A673 (cell line): ENCODE measurements at regions not wholly inside any gene's neighbourhood (a gene's known extent, or its start where the extent isn't known, plus 50 kb on each side); places are given as distances from the start of the nearest gene placed in this dataset.

ENCODE experiments used
- BruUV-seq: library from RNA; stranded (reverse); fragments of 400-500 nt; replicated peaks from 2 replicates; lab custom pipeline; 2021; lab: Mats Ljungman, UMichigan
- CTCF ChIA-PET: fragments of 300-600 bp; sonication (Branson Sonifier 250); formaldehyde crosslinking; loops from one replicate; lab custom pipeline; 2022; ENCODE audit warnings: antibody characterized with exemption; lab: Charles Lee
- POLR2A ChIA-PET: fragments of 300-600 bp; sonication (Branson Sonifier 250); formaldehyde crosslinking; loops from one replicate; lab custom pipeline; 2022; ENCODE audit warnings: antibody characterized with exemption; ENCODE audit not compliant: low non-redundant PET; lab: Charles Lee
- DNase-seq: peaks from one replicate; pipeline ENCODE4 v3.0.0-alpha.2; 2015; ENCODE audit warnings: low spot score
- H3K27ac ChIP-seq: fragments of 200-600 bp; sonication (generic); 2 replicates; pipeline ENCODE4 v1.5.1; 2016; ENCODE audit warnings: mixed run types, low read depth, mild to moderate bottlenecking, mixed read lengths, antibody characterized with exemption, low read length; ENCODE audit not compliant: poor library complexity, severe bottlenecking
- H3K27me3 ChIP-seq: fragments of 200-600 bp; sonication (generic); replicated peaks from 2 replicates; pipeline ENCODE4 v1.6.1; 2017; ENCODE audit warnings: mixed run types, low read depth, mild to moderate bottlenecking, mixed read lengths, antibody characterized with exemption, low read length; ENCODE audit not compliant: insufficient read depth, poor library complexity
- H3K36me3 ChIP-seq: fragments of 200-600 bp; sonication (generic); 2 replicates; pipeline ENCODE4 v1.6.1; 2016; ENCODE audit warnings: mixed run types, mild to moderate bottlenecking, mixed read lengths, antibody characterized with exemption, low read length; ENCODE audit not compliant: insufficient read depth, poor library complexity, severe bottlenecking
- H3K4me1 ChIP-seq: fragments of 200-600 bp; sonication (generic); 2 replicates; pipeline ENCODE4 v1.6.1; 2017; ENCODE audit warnings: mixed run types, mild to moderate bottlenecking, mixed read lengths, antibody characterized with exemption, low read length; ENCODE audit not compliant: insufficient read depth, poor library complexity, severe bottlenecking
- H3K4me3 ChIP-seq: fragments of 200-600 bp; sonication (generic); 2 replicates; pipeline ENCODE4 v1.5.1; 2016; ENCODE audit warnings: low read depth, mixed run types, mild to moderate bottlenecking, mixed read lengths, low read length; ENCODE audit not compliant: poor library complexity, severe bottlenecking
- H3K9me3 ChIP-seq: fragments of 200-600 bp; sonication (generic); 2 replicates; pipeline ENCODE4 v1.6.1; 2016; ENCODE audit warnings: mixed run types, low read depth, mild to moderate bottlenecking, mixed read lengths, antibody characterized with exemption, low read length; ENCODE audit not compliant: poor library complexity, severe bottlenecking
- CTCF ChIP-seq: fragments of 300-800, 200-600 bp; sonication (generic); conservative IDR thresholded peaks from 2 replicates; pipeline ENCODE4 v1.5.1; 2017; ENCODE audit warnings: low read depth, mild to moderate bottlenecking, antibody characterized with exemption, low read length, moderate library complexity, mixed read lengths
- EZH2 ChIP-seq: fragments of 200-600 bp; sonication (generic); IDR thresholded peaks from 2 replicates; pipeline ENCODE4 v1.6.1; 2017; ENCODE audit warnings: borderline replicate concordance, low read depth, mild to moderate bottlenecking, mixed read lengths, antibody characterized with exemption, low read length; ENCODE audit not compliant: poor library complexity, severe bottlenecking
- intact Hi-C: fragments of 100-400 bp; cut with micrococcal nuclease; formaldehyde crosslinking; loops from one replicate; pipeline ENCODE4 v1.10.0; 2022; ENCODE audit not compliant: unreplicated experiment

GRCh38 chr3:73249047-73249446 lies 187.6 kb downstream of the EBLN2 start:
- intact Hi-C loops, result no loop called here
- POLR2A ChIA-PET, result no interaction called here

GRCh38 chr3:73254062-73254461 lies 192.6 kb downstream of the EBLN2 start:
- intact Hi-C loops, result no loop called here
- ChIA-PET POLR2A (no interaction called here), CTCF (no interaction called here)
- no peak for DNase-seq
- Histone ChIP-seq H3K4me1 (no peaks in the 10 kb centered on the region), H3K9me3 (no peaks in the 10 kb centered on the region), H3K27ac (no peak overlapping the region), H3K36me3 (no peaks in the 10 kb centered on the region), H3K27me3 (no peaks in the 10 kb centered on the region), H3K4me3 (no peak overlapping the region)
- BruUV-seq, result no TSS peak
- TF ChIP-seq EZH2 (no peak), CTCF (no peak)

More at GRCh38 chr3:73249047-73249446, 187.6 kb downstream of the EBLN2 start:
- no peaks in the 10 kb centered on the region for H3K9me3 ChIP-seq
- CTCF ChIA-PET, result no interaction called here
- H3K4me1 ChIP-seq, result no peaks in the 10 kb centered on the region
- DNase-seq, result no peak
- no peak overlapping the region for H3K4me3 ChIP-seq
- H3K27ac ChIP-seq, result no peak overlapping the region
- TF ChIP-seq EZH2, result no peak
- TF ChIP-seq CTCF, result no peak
- no peaks in the 10 kb centered on the region for H3K36me3 ChIP-seq
- no peaks in the 10 kb centered on the region for H3K27me3 ChIP-seq
- no TSS peak for BruUV-seq

- Histone ChIP-seq H3K9me3 (no peaks in the 10 kb centered on the region), H3K27me3 (no peaks in the 10 kb centered on the region), H3K4me1 (no peaks in the 10 kb centered on the region), H3K36me3 (no peaks in the 10 kb centered on the region), H3K4me3 (no peak overlapping the region), H3K27ac (no peak overlapping the region)
- peak; percentile 80 for DNase-seq
- TF ChIP-seq EZH2, result no peak
- TF ChIP-seq CTCF, result no peak
- intact Hi-C loops, result no loop called here
- CTCF ChIA-PET, result no interaction called here
- POLR2A ChIA-PET, result no interaction called here
- BruUV-seq, result no TSS peak
These were observed 194.2 kb downstream of the EBLN2 start for GRCh38 chr3:73255609-73256029.
